GM18519 (cell line): ENCODE measurements at regions not wholly inside any gene's neighbourhood (a gene's known extent, or its start where the extent isn't known, plus 50 kb on each side); places are given as distances from the start of the nearest gene placed in this dataset.
A peak's percentile ranks its signal among the peaks of the same experiment; 100 is the strongest.
"Not testable (repeated sequence)": the region's sequence is repeated elsewhere in the genome, so short reads cannot be mapped to it uniquely, and the experiment has no call there.

Experiments
- ATAC-seq: cut with Tn5 transposase; IDR thresholded peaks from one replicate; pipeline ENCODE4 v1.9.1; 2021; ENCODE audit warnings: mild to moderate bottlenecking, moderate library complexity; ENCODE audit not compliant: unreplicated experiment, low FRiP score

- ATAC-seq = not testable (repeated sequence)
These were observed 98.1 kb downstream of the ARRDC3 start for GRCh38 chr5:91285062-91285461.

DNA sequence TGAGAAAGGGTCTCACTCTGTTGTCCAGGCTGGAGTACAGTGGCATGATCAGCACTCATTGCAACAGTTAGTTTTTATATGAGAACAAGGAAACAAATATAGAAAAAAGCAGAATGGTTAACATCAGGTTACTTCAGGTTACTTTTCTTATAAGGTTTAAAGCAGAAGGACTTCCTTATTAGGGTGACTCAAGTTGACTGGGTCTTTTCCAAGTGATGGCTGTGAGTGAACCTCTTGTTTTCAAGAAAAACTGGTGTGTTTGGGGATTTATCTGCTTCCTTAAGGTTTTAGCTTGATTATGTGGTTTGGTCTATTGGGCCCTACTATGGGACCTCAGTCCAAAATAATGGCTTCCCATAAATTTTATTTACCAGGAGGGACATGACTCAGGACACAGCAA is 99.2 kb downstream of the ARRDC3 start:
- no peak for ATAC-seq

GRCh38 chr5:91283326-91283725 is 99.8 kb downstream of the ARRDC3 start:
- ATAC-seq = no peak

- ATAC-seq = no peak
These were observed 100.9 kb downstream of the ARRDC3 start for GRCh38 chr5:91282210-91282609.

GRCh38 chr5:91281401-91281800 is 101.7 kb downstream of the ARRDC3 start:
- no peak for ATAC-seq

DNA sequence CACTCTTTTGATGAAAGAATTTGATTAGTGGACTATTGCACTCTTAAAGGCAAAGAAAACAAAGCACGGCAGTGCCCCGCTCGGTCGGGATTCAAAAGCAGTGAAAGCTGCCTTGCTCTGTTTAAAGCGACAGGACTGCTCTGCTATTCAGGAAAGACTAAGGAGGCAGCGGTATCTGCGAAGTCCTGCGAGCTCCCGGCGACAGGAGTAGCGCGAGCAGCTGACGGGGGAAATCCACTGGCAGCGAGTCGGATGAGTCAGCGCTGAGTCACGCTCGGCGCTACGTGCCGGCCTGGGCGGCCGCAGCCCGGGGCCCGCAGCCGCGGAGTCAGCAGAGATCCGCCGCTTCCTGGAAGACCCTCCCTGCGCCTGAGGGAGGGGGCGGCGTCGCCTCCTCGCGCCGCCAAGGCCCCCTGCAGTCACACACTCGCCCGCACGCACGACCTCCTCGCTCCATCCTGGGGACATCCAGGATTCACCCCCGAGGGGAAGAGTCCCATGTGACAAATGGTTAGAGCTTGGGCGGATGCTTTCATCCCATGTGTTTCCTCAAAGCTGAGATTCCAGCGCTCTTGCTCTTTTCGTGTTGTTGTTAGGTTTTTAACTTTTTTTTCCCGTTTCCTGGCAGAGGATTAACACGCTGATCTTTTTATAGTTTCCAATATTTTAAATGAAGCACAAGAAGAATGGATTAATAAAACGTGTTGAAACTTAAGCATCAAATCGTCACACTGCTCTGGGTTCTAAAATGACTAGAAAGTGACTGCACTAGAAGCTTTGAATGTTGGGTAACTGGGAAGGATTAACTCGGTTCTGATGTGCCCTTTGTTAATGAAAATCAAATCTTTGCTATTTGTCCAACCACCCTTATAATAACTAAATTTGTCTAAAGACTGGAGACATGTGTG is 102.5 kb downstream of the ARRDC3 start:
- peak; percentile 92 for ATAC-seq

DNA sequence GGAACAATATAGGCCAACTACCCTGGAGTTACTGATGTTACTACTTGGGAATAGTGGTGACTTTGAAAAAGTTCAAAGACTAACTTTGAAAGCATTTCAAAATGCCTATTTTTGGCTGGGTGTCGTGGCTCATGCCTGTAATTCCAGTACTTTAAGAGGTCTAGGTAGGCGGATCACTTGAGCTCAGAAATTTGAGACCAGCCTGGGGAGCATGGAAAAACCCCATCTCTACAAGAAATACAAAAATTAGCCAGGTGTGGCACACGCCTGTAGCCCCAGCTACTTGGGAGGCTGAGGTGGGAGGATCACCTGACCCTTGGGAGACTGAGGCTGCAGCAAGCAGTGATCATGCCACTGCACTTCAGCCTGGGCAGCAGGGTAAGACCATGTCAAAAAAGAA is 105.3 kb downstream of the ARRDC3 start:
- ATAC-seq = no peak

- no peak for ATAC-seq
These were observed 106.0 kb downstream of the ARRDC3 start for GRCh38 chr5:91277093-91277626.

GRCh38 chr5:91272858-91273257 is 110.3 kb downstream of the ARRDC3 start:
- ATAC-seq = peak; percentile 91

DNA sequence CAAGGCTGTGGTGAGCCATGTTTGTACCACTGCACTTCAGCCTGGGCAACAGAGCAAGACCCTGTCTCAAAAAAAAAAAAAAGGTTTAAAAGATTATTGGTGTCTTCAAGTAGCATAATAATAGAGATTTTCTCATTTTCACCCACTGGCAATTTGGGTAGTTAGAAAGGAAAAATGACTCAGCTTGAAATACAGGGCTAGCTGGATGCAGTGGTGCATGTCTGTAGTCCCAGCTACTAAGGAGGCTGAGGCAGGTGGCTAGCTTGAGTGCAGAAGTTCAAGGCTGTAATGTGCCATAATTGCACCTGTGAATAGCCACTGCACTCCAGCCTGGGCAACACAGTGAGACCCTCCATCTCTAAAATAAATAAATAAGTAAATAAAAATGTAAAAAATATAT is 111.1 kb downstream of the ARRDC3 start:
- ATAC-seq = peak; percentile 59

DNA sequence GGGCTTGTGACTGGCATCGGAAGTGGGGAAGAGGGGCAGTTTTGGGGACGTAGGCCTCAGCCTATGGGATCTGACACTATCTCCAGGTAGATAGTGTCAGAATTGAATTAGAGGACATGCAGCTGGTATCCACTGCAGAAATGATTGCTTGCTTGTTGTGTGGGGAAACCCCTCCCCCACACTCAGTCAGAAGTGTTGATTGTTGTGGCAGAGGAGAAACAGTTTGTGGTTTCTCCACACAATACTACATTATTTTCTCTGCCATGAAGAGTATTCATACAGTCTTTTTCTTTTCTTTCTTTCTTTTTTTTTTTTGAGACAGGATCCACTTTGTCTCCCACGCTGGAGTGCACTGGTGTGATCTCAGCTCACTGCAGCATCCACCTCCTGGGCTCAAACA is 113.9 kb downstream of the ARRDC3 start:
- no peak for ATAC-seq

DNA sequence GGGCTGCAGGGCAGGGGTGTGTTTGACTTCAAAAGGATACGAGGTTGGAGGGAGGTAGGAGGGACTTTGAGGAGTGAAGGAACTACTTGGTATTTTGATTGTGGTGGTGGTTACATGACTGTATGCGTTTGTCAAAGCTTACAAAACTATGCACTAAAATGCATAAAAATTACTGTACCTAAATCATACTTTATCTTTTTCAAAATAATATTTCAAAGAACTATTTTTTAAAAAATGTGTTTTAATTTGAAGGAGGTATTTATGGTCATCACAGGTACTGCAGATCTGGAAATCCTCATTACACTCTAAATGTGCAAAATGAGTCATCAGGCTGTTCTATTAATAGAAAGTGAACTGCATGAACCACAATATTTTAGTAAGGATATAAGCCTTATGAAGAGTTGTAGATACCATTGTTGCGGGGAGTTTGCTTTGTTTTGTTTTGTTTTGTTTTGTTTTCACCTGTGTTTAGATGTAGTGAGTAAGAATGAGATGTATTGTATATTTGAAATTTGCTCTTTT is 116.9 kb downstream of the ARRDC3 start:
- ATAC-seq = peak; percentile 82

DNA sequence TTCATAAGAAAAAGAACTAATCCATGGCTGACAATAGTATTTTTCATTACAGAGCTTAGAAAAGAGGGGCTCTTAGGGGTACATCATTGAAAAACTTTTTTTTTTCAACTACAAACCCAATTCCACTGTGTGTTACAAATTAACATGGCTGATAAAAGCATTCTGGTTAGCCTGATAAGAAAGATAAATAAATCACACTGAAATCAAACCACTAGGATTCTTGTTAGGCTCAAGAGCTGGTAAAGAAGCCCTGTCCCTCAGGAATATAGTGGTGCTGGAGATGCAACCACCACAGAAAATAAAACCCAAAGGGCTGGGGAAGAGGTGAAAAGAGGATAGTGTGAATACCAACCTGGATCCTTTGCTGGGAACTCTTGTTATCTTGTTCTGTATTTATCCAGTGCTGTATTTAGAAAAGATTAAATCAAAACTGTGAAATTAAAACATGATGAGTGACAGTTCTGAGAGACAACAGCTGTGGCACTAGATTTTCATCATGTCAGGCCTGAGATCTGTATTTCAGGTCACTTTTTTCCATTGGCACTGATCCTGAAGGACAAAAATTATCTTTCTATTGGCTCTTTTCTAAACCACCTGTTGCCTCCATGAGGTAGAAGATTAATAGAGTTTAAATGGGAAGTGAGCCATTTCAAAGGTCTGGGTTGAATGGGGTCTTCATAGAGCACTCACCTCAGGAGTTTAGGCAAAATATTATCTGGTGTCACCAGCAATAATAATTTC is 118.6 kb downstream of the ARRDC3 start:
- ATAC-seq = no peak

DNA sequence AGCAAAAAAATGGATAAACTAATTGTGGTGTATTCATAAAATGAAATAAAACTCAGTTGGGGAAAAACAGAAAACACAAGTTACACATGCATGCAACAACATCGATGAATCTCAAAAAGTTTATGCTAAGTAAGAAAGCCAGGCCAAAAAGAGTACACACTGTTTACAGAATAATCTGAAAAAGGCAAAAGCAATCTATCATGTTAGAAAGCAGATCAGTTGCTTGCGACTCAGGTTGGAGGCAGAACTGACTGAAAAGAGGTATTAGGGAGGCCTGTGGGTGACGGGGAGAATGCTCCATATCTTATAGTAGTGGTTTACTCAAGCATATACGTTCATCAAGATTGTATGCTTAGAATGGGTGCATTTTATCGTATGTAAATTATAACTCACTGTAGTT is 119.2 kb downstream of the ARRDC3 start:
- no peak for ATAC-seq

DNA sequence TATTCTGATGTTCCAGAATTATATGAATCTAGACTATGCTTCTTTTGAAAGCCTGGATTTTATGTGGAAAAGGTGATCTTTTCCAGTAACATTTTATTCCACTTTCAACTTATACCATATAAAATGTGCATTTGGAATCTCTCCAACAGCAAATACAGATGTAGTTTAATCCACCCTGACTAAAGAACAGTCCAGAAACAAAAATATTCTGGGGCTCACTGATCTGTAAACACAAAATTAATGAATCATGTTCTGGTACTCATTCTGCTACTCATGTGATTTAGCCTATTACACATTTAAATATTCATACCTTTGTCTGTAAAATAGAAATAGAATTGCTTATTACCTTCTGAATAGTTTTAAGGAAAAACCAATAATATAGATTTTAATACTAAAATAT is 125.8 kb downstream of the ARRDC3 start:
- no peak for ATAC-seq

DNA sequence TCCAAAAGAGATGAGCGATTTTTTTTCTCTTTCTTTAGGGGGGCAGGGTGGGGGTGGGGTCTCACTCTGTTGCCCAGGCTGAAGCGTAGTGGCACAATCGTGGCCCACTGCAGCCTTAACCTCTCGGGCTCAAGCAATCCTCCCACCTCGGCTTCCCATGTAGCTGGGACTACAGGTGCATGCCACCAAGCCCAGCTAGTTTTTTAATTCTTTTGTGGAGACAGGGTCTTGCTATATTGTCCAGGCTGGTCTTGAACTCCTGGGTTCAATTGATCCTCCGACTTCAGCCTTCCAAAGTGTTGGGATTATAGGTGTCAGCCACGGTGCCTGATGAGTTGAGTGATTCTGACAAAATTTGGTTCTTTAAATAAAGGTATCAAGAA is 127.0 kb downstream of the ARRDC3 start:
- no peak for ATAC-seq

- ATAC-seq = no peak
These were observed 127.5 kb downstream of the ARRDC3 start for GRCh38 chr5:91255396-91256141.

DNA sequence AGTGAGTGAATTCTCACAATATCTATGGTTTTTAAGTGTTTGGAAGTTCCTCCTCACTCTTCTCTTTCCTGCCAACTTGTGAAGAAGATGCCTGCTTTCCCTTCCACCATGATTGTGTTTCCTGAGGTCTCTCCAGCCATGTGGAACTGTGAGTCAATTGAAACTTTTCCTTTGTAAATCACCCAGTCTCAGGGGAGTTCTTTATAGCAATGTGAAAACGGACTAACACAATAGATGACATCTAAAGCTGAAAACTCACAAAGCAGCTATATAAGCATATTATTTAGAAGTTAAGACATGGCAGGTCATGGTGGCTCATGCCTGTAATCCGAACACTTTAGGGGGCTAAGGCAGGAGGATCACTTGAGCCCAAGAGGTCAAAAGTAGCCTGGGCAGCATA is 130.2 kb downstream of the ARRDC3 start:
- no peak for ATAC-seq

- ATAC-seq = no peak
These were observed 137.2 kb downstream of the ARRDC3 start for GRCh38 chr5:91245871-91246270.

- ATAC-seq = no peak
These were observed 138.1 kb downstream of the ARRDC3 start for GRCh38 chr5:91245074-91245452.
